Forelimb muscle (tissue), 1 donor: ENCODE measurements at regions not wholly inside any gene's neighbourhood (a gene's known extent, or its start where the extent isn't known, plus 50 kb on each side); places are given as distances from the start of the nearest gene placed in this dataset.

ENCODE experiments used
- DNase-seq: peaks from one replicate; pipeline ENCODE4 v3.0.0-alpha.2; 2013; ENCODE audit warnings: low read depth

DNA sequence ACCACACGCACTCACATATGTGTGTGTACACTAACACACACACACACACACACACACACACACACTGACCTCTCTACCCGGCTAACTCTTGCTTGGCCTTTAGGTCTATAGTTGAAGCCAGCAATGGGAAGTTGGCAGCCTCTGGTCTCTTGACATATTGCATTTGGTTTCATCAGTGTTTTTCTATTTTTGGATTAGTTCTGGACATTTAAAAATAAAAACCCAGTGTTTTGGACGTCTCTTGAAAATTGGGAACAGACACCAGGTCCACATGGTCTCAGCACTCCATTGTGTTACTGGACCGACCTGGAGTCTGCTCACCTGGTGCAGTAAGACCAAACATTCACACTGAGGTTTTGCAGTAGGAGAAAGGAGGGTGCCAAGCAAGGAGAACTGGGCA is 50.4 kb upstream of the AFF3 start:
- no peak for DNase-seq

DNA sequence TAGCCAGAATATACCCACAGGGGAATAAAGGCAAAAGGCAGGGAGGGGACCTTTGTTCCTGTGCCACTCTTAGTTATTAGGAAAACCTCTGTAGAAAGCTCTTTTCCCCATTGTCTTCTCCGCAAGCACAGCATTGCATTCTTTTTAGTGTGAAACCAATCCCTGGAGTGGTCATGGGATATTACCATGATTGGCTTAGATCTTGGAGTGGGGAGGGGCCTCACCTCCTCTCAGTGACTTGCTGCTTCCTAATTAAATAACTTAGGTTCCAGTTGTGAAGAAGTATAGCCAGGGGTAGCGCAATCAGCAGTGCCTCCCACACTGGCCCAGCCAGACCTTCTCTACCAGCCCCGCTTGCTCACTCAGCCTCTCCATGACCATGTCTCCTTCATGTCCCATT is 49.9 kb upstream of the AFF3 start:
- DNase-seq = no peak
